Mucosa of stomach (tissue), 1 donor: ENCODE measurements at regions not wholly inside any gene's neighbourhood (a gene's known extent, or its start where the extent isn't known, plus 50 kb on each side); places are given as distances from the start of the nearest gene placed in this dataset.
"Not testable (repeated sequence)": the region's sequence is repeated elsewhere in the genome, so short reads cannot be mapped to it uniquely, and the experiment has no call there.

Experiments used
- H3K27me3 ChIP-seq: one replicate; pipeline ENCODE4 v1.7.0; 2013; ENCODE audit warnings: mild to moderate bottlenecking, low read length; ENCODE audit not compliant: control insufficient read depth, insufficient read depth
- H3K36me3 ChIP-seq: one replicate; pipeline ENCODE4 v1.7.0; 2013; ENCODE audit warnings: low read length; ENCODE audit not compliant: control insufficient read depth, insufficient read depth
- H3K4me1 ChIP-seq: one replicate; pipeline ENCODE4 v1.7.0; 2013; ENCODE audit warnings: mild to moderate bottlenecking, low read length; ENCODE audit not compliant: control insufficient read depth, insufficient read depth
- H3K4me3 ChIP-seq: one replicate; pipeline ENCODE4 v1.7.0; 2013; ENCODE audit warnings: low read length
- H3K9ac ChIP-seq: one replicate; pipeline ENCODE4 v1.7.0; 2013; ENCODE audit warnings: mild to moderate bottlenecking, low read length, moderate library complexity
- H3K9me3 ChIP-seq: one replicate; pipeline ENCODE4 v1.7.0; 2013; ENCODE audit warnings: mild to moderate bottlenecking, low read length, moderate library complexity; ENCODE audit not compliant: control insufficient read depth
- donor health status: Pancreatic carcinoma.

DNA sequence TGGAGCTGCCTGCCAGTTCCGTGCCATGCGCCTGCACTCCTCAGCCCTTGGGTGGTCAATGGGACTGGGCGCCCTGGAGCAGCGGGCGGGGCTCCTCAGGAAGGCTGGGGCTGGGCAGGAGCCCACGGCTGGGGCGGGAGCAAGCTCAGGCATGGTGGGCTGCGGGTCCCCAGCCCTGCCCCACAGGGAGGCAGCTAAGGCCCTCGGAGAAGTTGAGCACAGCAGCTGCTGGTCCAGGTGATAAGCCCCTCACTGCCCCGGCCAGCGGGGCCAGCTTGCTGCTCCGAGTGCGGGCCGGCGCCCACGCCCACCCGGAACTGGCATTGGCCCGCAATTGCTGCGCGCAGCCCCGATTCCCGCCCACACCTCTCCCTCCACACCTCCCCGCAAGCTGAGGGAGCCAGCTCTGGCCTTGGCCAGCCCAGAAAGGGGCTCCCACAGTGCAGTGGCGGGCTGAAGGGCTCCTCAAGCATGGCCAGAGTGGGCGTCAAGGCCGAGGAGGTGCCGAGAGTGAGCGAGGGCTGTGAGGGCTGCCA is 280.3 kb upstream of the SGCG start:
- not testable (repeated sequence) for H3K4me3 ChIP-seq, H3K9ac ChIP-seq, H3K27me3 ChIP-seq

DNA sequence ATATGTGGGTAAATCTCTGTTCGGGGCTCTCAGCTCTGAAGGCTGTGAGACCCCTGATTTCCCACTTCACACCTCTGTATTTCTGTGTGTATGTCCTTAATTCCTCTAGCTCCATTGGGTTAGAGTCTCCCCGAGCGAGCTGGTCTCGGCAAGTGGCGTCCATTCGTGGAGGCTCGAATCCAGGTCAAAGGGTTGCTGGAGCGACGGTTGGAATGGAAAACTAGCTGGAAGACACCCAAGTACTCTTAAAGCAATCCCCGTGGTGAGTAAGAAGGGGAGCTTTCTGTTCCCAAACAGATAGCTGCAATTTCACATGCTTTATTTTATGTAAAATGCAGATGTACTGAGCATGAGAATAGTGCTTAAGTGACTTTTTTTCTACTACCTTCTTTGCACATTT is 277.5 kb upstream of the SGCG start:
- H3K27me3 ChIP-seq: no peaks in the 10 kb centered on the region
- H3K9ac ChIP-seq: no peak overlapping the region
- no peaks in the 10 kb centered on the region for H3K9me3 ChIP-seq
- H3K36me3 ChIP-seq: no peaks in the 10 kb centered on the region
- no peak overlapping the region for H3K4me3 ChIP-seq
- H3K4me1 ChIP-seq: no peaks in the 10 kb centered on the region

More for the DNA sequence above, 280.3 kb upstream of the SGCG start:
- not testable (repeated sequence) for H3K36me3 ChIP-seq, H3K9me3 ChIP-seq, H3K4me1 ChIP-seq

DNA sequence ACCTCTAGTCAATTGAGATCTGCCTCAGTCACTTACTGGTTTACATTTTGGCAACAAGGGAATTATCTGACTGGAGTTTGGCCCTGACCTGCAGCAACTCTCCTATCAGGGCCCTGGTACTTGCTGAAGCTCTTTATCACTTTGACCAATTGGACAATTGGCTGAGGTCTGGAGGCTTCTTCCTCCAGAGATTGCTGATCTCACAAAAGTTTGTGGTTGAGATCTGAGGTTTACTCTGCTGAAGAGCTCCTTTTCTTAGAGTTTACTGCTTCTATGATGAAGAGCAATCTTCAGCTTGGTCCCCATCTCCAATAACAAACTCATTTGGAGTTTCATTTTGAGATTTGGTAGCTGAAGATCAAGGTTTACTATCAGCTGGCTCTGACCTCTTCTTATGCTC is 276.9 kb upstream of the SGCG start:
- H3K36me3 ChIP-seq: no peaks in the 10 kb centered on the region
- H3K9me3 ChIP-seq: no peaks in the 10 kb centered on the region
- H3K27me3 ChIP-seq: no peaks in the 10 kb centered on the region
- no peaks in the 10 kb centered on the region for H3K4me1 ChIP-seq
- no peak overlapping the region for H3K4me3 ChIP-seq
- H3K9ac ChIP-seq: no peak overlapping the region

DNA sequence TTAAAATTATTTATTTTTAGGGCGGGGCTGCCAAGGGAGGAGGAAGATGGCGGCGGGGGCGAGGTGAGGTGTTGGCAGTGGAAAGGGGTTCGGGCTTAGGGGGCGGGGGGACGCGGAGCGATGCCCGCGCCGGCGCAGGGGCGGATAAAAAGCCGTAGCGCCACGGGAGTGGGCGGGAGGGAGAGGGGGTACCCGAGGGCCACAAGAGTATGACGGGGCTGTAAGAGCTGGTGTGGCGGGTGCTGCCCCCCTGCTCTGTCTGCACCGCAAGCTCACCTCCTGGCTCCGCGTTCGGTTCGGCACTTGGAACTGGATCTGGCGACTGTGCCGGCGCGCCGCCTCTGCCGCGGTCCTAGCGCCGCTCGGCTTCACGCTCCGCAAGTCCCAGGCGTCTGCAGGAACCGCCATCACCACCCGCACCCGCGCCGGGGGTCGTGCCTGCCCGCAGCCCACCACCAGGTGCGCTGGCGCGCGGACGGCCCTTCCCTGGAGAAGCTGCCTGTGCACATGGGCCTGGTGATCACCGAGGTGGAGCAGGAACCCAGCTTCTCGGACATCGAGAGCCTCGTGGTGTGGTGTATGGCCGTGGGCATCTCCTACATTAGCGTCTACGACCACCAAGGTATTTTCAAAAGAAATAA is 265.2 kb upstream of the SGCG start:
- H3K9ac ChIP-seq: peak overlapping the region; percentile 15
- no peaks in the 10 kb centered on the region for H3K9me3 ChIP-seq
- H3K36me3 ChIP-seq: no peaks in the 10 kb centered on the region
- no peaks in the 10 kb centered on the region for H3K4me1 ChIP-seq
- H3K27me3 ChIP-seq: no peaks in the 10 kb centered on the region
- H3K4me3 ChIP-seq: no peak overlapping the region

DNA sequence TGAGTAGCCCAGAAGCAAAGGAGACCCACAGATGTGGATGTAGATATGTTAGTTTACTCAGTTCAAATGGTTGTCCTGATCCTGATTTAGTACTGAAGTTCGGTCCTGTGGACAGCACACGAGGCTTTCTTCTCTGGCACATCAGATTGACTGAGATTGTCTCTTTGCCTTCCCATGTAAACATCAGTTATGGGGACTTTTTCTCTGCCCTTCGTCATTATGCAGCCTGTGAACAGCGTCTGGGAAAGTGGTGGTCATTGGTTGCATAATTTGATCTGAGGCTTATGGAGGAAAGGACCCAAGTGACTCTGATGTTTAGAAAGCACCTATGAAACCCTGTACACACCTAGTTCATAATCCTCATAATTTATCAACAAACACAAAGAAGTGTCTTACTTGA is 264.5 kb upstream of the SGCG start:
- not testable (repeated sequence) for H3K27me3 ChIP-seq, H3K4me3 ChIP-seq, H3K36me3 ChIP-seq

DNA sequence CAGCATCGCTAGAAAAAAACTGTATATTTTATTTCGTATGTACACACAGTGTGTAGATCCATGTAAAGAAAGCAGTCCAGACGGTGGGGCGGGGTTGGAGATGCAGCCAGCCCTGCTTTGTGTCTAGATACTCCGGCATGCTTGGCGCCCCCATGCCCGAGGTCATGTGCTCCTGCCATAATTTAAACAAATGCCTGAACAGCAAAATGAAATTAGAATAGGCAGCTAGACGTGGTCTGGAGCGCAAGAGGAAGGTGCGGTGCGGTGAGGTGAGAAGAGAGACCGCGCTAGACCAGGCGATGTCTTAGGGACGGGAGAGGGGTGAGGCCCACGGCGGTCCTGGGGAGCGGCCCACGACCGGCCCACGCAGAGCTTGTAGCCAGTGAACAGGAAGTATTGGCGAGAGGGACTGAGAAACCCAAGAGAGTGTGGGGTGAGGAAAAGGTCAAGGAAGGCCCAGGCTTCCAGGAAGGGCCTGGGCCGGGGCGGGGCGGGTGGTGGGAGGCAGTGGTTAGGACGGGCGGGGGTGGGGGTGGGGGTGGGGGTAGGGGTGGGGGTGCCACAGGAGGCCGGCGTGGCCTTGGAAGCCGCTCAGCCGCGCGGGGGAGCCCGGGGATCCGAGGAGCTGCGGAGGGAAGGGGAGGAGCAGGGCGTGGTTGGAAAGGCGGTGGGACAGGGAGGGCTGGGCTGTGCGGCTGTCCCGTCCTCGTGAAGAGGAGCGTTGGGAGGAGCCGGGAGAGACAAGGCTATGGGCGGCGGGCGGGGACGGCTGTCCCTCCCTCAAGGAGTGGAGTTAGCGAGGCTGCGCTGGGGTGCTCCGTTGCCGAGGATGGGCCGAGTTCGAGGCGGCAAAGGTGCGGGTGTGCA is 254.7 kb upstream of the SGCG start:
- Histone ChIP-seq H3K4me1 (no peaks in the 10 kb centered on the region), H3K9ac (peak overlapping the region; percentile 39), H3K4me3 (no peak overlapping the region), H3K27me3 (no peaks in the 10 kb centered on the region), H3K9me3 (no peaks in the 10 kb centered on the region), H3K36me3 (no peaks in the 10 kb centered on the region)

More for the DNA sequence above, 264.5 kb upstream of the SGCG start:
- H3K9me3 ChIP-seq, H3K4me1 ChIP-seq, H3K9ac ChIP-seq: not testable (repeated sequence)

DNA sequence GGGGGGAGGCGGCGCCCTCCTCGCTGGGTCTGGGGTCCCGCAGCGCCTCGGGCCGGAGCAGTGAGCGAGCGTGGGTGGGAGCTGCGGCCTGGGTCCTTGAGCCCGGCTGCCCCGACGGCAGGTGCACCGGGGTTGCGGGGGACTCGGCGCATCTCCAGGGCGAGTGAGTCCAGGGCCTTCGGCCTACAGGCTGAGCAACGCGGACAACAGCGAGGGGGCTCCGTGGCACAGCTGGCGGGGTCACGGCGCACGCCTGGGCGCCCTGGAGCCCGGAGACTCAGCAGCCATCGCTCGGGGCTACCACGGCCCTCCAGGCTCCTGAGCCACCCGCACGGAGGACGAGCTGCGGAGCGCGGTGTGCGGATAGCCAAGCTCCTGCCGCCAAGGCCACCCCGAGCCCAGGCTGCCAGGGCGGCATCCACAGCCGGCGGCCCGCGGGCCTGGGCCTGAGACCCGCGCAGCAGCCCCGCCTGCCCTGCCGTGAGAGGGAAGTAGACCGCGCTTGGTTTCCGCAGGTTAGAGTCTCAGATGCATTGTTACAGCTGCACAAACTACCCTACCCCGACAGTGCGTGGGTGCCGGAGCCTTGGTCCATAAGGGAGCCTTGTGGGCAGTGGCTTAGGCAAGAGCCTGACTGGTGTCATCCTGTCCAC is 253.9 kb upstream of the SGCG start:
- Histone ChIP-seq H3K4me3 (no peak overlapping the region), H3K27me3 (no peaks in the 10 kb centered on the region), H3K9ac (no peak overlapping the region), H3K4me1 (no peaks in the 10 kb centered on the region), H3K36me3 (no peaks in the 10 kb centered on the region), H3K9me3 (no peaks in the 10 kb centered on the region)

DNA sequence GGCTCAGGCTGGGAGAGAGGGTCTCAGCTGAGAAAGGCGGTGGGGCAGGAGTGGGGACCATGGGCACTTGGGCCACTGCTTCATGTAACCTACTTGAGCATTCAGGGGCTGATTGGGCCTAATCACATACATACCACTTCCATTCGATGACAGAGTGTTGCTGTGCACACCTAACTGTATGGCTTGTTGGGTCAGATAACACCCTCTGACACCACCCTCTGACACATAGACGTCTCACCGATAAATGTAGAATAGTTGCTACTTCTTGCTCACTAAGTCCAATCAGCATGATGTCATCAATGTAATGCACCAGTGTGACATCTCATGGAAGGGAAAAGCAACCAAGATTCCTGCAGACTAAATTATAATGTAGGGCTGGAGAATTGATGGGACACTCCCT is 252.9 kb upstream of the SGCG start:
- H3K27me3 ChIP-seq: not testable (repeated sequence)

DNA sequence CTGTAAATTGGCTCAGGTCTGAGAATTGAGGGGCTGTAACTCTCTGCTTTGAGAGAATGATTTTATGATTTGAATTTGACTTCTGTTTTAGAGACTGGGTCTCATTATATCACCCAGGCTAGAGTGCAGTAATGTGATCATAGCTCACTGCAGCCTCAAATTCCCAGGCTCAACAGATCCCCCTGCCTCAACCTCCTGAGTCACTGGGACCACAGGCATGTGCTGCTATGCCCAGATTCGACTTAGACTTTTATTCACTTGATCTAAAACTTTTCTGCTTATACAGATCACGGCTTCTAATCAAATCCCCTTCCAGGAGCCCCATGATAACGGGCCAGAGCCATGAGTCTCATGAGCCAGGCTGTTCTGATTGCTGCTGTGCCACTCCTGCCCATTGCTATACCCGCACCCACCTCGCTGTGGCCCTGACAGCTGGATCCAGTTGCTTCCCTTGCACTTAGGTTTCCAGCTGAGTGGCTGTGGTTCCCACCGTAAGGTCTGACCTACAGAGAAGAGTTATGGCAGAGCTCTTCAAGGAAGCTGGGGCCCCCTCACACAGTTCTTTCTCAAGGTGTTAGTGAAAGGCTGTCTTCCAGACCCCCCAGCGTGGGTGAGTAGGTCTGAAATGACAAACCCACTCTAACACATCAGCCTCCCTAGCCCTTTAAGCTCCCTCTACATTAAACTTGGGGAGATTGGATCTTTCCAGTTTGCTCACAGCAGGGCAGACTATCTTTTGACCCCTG is 251.2 kb upstream of the SGCG start:
- H3K9me3 ChIP-seq: no peaks in the 10 kb centered on the region
- H3K9ac ChIP-seq: no peak overlapping the region
- H3K27me3 ChIP-seq: no peaks in the 10 kb centered on the region
- no peaks in the 10 kb centered on the region for H3K4me1 ChIP-seq
- H3K4me3 ChIP-seq: no peak overlapping the region
- no peaks in the 10 kb centered on the region for H3K36me3 ChIP-seq

More for the DNA sequence above, 252.9 kb upstream of the SGCG start:
- H3K9me3 ChIP-seq, H3K9ac ChIP-seq, H3K4me3 ChIP-seq, H3K36me3 ChIP-seq, H3K4me1 ChIP-seq: not testable (repeated sequence)

DNA sequence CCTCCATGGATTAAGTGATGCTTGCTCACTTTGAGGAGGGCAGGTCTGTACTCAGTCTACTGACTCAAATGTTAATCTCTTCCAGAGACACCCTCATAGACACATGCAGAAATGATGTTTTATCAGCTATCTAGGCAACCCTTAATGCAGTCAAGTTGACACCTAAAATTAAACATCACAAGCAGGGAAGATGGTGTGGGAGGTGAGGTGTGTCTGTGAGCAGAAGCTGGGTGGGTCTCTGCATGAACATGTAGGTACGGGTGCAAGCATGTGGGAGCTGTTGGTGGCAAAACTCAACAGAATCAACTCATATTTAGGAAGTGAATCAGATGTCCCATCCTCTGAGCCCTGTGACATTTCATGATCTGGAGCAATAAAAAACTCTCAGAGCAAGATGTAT is 249.2 kb upstream of the SGCG start:
- no peaks in the 10 kb centered on the region for H3K4me1 ChIP-seq
- H3K27me3 ChIP-seq: no peaks in the 10 kb centered on the region
- H3K4me3 ChIP-seq: no peak overlapping the region
- H3K9me3 ChIP-seq: no peaks in the 10 kb centered on the region
- H3K36me3 ChIP-seq: no peaks in the 10 kb centered on the region
- no peak overlapping the region for H3K9ac ChIP-seq

DNA sequence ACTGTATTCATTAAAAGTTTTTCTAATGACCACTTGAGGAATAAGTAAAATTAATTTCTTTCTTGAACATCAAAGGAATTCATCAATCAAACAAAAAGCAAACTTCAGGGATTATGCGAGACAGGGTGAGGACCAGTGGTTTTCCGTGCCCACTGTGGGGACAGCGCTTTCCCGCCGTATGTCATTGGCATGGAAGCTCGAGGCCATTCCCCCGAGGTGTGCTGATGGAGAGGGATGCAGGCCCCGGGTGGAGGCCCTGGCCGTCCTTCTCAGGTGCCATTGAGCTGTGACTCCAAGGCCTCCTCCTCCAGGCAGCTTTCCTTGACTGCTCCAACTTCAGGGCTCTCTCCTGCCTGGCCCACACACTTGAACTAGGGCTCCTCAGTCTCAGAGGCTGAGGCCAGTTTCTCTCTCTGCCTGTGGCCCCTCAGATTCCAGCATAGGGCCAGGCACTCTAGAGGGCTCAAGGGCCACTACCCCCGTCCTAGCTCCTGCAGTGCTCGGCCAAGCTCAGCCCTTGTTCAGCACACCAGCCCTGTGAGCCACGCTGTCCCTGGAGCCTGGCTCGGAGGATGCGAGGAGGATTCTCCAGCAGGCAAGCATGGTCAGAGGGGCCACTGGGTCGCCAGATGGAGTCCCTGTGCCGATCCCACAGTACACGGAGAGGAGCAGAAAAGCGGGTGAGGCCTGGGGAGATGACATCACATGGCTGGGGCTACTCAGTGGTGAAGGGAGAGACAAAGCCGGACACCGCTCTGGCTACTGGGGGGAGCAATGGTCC is 248.0 kb upstream of the SGCG start:
- H3K4me3 ChIP-seq, H3K4me1 ChIP-seq, H3K27me3 ChIP-seq, H3K36me3 ChIP-seq, H3K9me3 ChIP-seq, H3K9ac ChIP-seq: not testable (repeated sequence)
